Trophoblast cell (in vitro differentiated cells and primary cell): ENCODE measurements at regions not wholly inside any gene's neighbourhood (a gene's known extent, or its start where the extent isn't known, plus 50 kb on each side); places are given as distances from the start of the nearest gene placed in this dataset.

Source experiments
- DNase-seq, 2 donors: peaks; one replicate each; pipeline ENCODE4 v3.0.0-alpha.2; 2016
- H2AFZ ChIP-seq: 2 replicates; pipeline ENCODE4 v1.6.1; 2013; ENCODE audit warnings: low read length, moderate library complexity, mild to moderate bottlenecking; ENCODE audit not compliant: insufficient read depth, poor library complexity
- H2AK5ac ChIP-seq: 2 replicates; pipeline ENCODE4 v1.6.1; 2013; ENCODE audit warnings: mild to moderate bottlenecking, low read length
- H2BK120ac ChIP-seq: 2 replicates; pipeline ENCODE4 v1.6.1; 2013; ENCODE audit warnings: low read length, mild to moderate bottlenecking, moderate library complexity; ENCODE audit not compliant: insufficient read depth, poor library complexity
- H2BK12ac ChIP-seq: 2 replicates; pipeline ENCODE4 v1.6.1; 2013; ENCODE audit warnings: mild to moderate bottlenecking, low read length, moderate library complexity
- H2BK5ac ChIP-seq: 2 replicates; pipeline ENCODE4 v1.6.1; 2013; ENCODE audit warnings: low read length, low read depth, moderate library complexity, mild to moderate bottlenecking; ENCODE audit not compliant: poor library complexity
- H3K14ac ChIP-seq: 2 replicates; pipeline ENCODE4 v1.6.1; 2013; ENCODE audit warnings: mild to moderate bottlenecking, low read length
- H3K18ac ChIP-seq: 2 replicates; pipeline ENCODE4 v1.6.1; 2013; ENCODE audit warnings: mild to moderate bottlenecking, low read length
- H3K23ac ChIP-seq: 2 replicates; pipeline ENCODE4 v1.6.1; 2013; ENCODE audit warnings: low read length
- H3K27ac ChIP-seq: 2 replicates; pipeline ENCODE4 v1.5.1; 2013; ENCODE audit warnings: low read depth, mild to moderate bottlenecking, inconsistent platforms, low read length, moderate library complexity
- H3K27me3 ChIP-seq: 2 replicates; pipeline ENCODE4 v1.6.1; 2013; ENCODE audit warnings: inconsistent platforms, mild to moderate bottlenecking, low read length, moderate library complexity; ENCODE audit not compliant: insufficient read depth
- H3K36me3 ChIP-seq, 2 experiments: 1 replicate in 1 of 2; 2 replicates in 1 of 2; pipeline ENCODE4 v1.6.1; 2013; ENCODE audit warnings: low read length in 2 of 2, mild to moderate bottlenecking in 2 of 2, moderate library complexity in 1 of 2; ENCODE audit not compliant: insufficient read depth in 2 of 2, control insufficient read depth in 1 of 2
- H3K4ac ChIP-seq: 2 replicates; pipeline ENCODE4 v1.6.1; 2013; ENCODE audit warnings: low read depth, mild to moderate bottlenecking, low read length, moderate library complexity
- H3K4me1 ChIP-seq, 2 experiments: 1 replicate in 1 of 2; 2 replicates in 1 of 2; pipeline ENCODE4 v1.6.1; 2013; ENCODE audit warnings: low read length in 2 of 2, mild to moderate bottlenecking in 2 of 2, moderate library complexity in 1 of 2; ENCODE audit not compliant: insufficient read depth in 2 of 2, control insufficient read depth in 1 of 2
- H3K4me2 ChIP-seq: 2 replicates; pipeline ENCODE4 v1.6.1; 2013; ENCODE audit warnings: inconsistent platforms, mild to moderate bottlenecking, low read length, moderate library complexity
- H3K4me3 ChIP-seq: 2 replicates; pipeline ENCODE4 v1.5.1; 2013; ENCODE audit warnings: mild to moderate bottlenecking, low read depth, low read length, inconsistent platforms
- H3K79me1 ChIP-seq: one replicate; pipeline ENCODE4 v1.6.1; 2013; ENCODE audit warnings: low read length
- H3K79me2 ChIP-seq: 2 replicates; pipeline ENCODE4 v1.6.1; 2013; ENCODE audit warnings: low read length, mild to moderate bottlenecking; ENCODE audit not compliant: control insufficient read depth, insufficient read depth, poor library complexity
- H3K9ac ChIP-seq: 2 replicates; pipeline ENCODE4 v1.6.1; 2013; ENCODE audit warnings: mild to moderate bottlenecking, low read length
- H3K9me3 ChIP-seq: 2 replicates; pipeline ENCODE4 v1.6.1; 2013; ENCODE audit warnings: low read depth, mild to moderate bottlenecking, control low read depth, inconsistent platforms, low read length; ENCODE audit not compliant: insufficient read depth
- H4K12ac ChIP-seq: 2 replicates; pipeline ENCODE4 v1.6.1; 2013; ENCODE audit warnings: low read depth, mild to moderate bottlenecking, low read length, moderate library complexity
- H4K8ac ChIP-seq: 2 replicates; pipeline ENCODE4 v1.6.1; 2013; ENCODE audit warnings: low read depth, mild to moderate bottlenecking, low read length, moderate library complexity
- H4K91ac ChIP-seq: one replicate; pipeline ENCODE4 v1.6.1; 2013; ENCODE audit warnings: low read depth, mild to moderate bottlenecking, low read length, moderate library complexity
- WGBS: extraction: QIAGEN DNeasy Blood & Tissue Kit; methylation state at CpG from one replicate; pipeline ENCODE4 v1.1.7; 2013; ENCODE audit warnings: missing lambda C conversion rate; ENCODE audit not compliant: insufficient read length, insufficient coverage; ENCODE audit errors: extremely low coverage; 5-methylcytosine and 5-hydroxymethylcytosine counted together

DNA sequence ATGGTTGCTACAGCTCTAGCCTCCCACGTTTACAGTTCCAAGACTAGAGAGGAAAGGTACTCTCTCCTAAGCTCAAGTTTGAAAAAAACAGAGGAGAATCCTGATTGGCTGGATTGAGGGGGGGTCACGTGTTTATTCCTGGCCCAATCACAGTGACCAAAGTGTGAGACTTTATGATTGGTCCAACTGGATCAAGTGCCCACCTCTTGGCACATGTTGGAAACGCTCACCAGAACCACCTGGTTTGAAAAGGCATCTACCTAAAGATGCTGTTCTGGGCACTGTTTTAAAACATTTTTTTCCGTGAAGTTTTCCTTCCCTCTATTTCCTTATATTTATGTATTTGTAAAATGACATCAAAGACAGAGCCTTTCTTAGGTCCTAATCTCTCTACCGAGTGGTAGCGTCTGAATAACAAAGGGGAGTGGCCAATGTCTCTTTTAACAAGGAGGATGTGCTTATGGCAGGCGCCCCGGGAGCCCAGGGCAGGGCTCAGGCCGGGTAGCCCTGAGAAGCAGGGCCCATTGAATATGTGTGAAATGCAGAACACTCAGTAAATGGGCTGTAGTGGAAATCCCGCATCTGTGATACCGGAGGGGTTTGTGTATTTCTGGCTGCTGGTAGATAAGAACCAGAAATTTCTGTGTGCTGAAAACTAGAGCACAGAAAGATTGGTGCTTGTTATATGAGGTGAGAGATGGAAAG lies 146.2 kb downstream of the ATP23 start:
- Histone ChIP-seq H3K4ac (no peak overlapping the region), H3K23ac (no peak overlapping the region), H4K8ac (no peak overlapping the region), H2AK5ac (no peak overlapping the region), H4K91ac (no peak overlapping the region), H2AFZ (no peak overlapping the region), H2BK5ac (no peak overlapping the region), H3K36me3 (no peaks in the 10 kb centered on the region), H3K18ac (no peak overlapping the region), H3K4me1 (no peaks in the 10 kb centered on the region), H3K4me3 (no peak overlapping the region), H3K14ac (no peak overlapping the region), H3K4me2 (no peak overlapping the region), H3K9ac (no peak overlapping the region), H2BK120ac (no peak overlapping the region), H3K79me1 (no peaks in the 10 kb centered on the region), H3K9me3 (no peaks in the 10 kb centered on the region), H2BK12ac (no peak overlapping the region), H3K27me3 (no peaks in the 10 kb centered on the region), H4K12ac (no peak overlapping the region), H3K27ac (no peak overlapping the region), H3K79me2 (no peaks in the 10 kb centered on the region)
- WGBS = no CpG with 5 or more reads among the region's 11 CpGs
- peak in 1 of 2 donors; percentile 42 for DNase-seq

DNA sequence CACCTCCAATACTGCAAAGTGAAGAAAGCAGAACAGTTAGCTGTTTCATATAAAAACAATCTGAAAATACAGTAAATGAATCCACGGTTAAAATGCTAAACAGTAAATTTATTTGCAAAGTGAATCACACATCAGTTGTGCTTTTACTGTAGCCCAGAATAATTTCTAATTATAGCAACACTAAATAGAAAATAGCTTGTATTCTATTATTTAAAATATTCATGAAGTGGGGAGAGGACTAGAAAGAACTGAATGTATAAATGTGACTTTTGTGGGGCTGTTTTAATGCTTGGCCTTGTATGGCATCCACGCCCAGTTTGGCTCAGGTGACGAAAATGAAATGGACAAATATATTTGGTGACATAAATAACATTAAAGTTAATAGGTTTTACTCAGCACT lies 148.2 kb downstream of the ATP23 start:
- no peak overlapping the region for H3K4me2 ChIP-seq
- no peak overlapping the region for H3K4me3 ChIP-seq
- H3K23ac ChIP-seq = no peak overlapping the region
- H4K8ac ChIP-seq = no peak overlapping the region
- no peak for DNase-seq
- no CpG with 5 or more reads among the region's 3 CpGs for WGBS
- no peaks in the 10 kb centered on the region for H3K36me3 ChIP-seq
- H3K27me3 ChIP-seq = no peaks in the 10 kb centered on the region
- H3K14ac ChIP-seq = no peak overlapping the region
- H3K4ac ChIP-seq = no peak overlapping the region
- no peak overlapping the region for H2AK5ac ChIP-seq
- no peak overlapping the region for H2BK12ac ChIP-seq
- no peaks in the 10 kb centered on the region for H3K79me2 ChIP-seq
- H3K18ac ChIP-seq = no peak overlapping the region
- H2BK120ac ChIP-seq = no peak overlapping the region
- no peak overlapping the region for H4K91ac ChIP-seq
- H3K27ac ChIP-seq = no peak overlapping the region
- no peak overlapping the region for H2BK5ac ChIP-seq
- H4K12ac ChIP-seq = no peak overlapping the region
- H3K9me3 ChIP-seq = peaks cover 3% of the 10 kb centered on the region
- no peaks in the 10 kb centered on the region for H3K79me1 ChIP-seq
- H3K9ac ChIP-seq = no peak overlapping the region
- no peak overlapping the region for H2AFZ ChIP-seq
- H3K4me1 ChIP-seq = no peaks in the 10 kb centered on the region

DNA sequence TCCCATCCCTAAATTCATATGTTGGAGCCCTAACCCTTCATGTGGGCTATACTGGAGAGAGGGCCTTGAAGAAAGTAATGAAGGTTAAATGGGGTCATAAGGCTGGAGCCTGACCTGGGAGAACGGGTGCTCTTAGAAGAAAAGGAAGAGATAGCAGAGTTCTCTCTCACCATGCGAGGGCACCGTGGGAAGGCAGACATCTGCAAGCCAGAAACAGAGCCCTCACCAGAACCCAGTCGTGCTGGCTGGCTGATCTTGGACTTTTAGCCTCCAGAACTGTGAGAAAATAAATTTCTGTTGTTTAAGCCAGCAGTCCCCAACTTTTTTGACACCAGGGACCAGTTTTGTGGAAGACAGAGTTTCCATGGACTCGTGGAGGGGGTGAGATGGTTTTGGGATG lies 149.3 kb downstream of the ATP23 start:
- no peaks in the 10 kb centered on the region for H3K27me3 ChIP-seq
- H3K4me1 ChIP-seq = no peaks in the 10 kb centered on the region
- no peak overlapping the region for H2BK5ac ChIP-seq
- H2BK120ac ChIP-seq = no peak overlapping the region
- no peak overlapping the region for H4K91ac ChIP-seq
- no peaks in the 10 kb centered on the region for H3K36me3 ChIP-seq
- WGBS = no CpG with 5 or more reads among the region's 5 CpGs
- H3K4me3 ChIP-seq = no peak overlapping the region
- no peak overlapping the region for H3K9ac ChIP-seq
- no peaks in the 10 kb centered on the region for H3K79me2 ChIP-seq
- H3K18ac ChIP-seq = no peak overlapping the region
- peaks cover 3% of the 10 kb centered on the region for H3K9me3 ChIP-seq
- H3K23ac ChIP-seq = no peak overlapping the region
- no peak overlapping the region for H2BK12ac ChIP-seq
- H3K27ac ChIP-seq = no peak overlapping the region
- no peak overlapping the region for H4K8ac ChIP-seq
- H3K79me1 ChIP-seq = no peaks in the 10 kb centered on the region
- H3K14ac ChIP-seq = no peak overlapping the region
- no peak overlapping the region for H3K4me2 ChIP-seq
- no peak overlapping the region for H2AFZ ChIP-seq
- H2AK5ac ChIP-seq = no peak overlapping the region
- H3K4ac ChIP-seq = no peak overlapping the region
- no peak for DNase-seq
- H4K12ac ChIP-seq = no peak overlapping the region

DNA sequence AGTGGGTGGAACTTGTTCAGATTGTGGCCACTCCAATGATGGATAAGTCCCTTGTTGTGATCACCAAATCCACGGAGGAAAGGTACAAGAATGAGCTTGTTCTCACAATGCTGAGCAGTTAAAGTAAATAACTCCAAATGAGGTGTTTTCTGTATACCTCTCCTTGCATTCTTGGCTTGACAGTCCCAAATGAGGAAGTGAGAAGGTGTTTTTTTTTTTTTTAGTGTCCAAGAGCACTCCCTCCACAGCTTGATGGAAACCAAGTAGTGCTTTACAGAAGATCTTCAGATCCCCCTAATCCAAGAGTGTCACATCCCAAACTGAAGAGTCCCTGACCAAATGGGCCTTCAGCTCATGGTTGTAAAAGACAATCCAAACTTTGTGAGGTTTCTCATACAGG lies 153.6 kb downstream of the ATP23 start:
- H3K27me3 ChIP-seq = no peaks in the 10 kb centered on the region
- H4K8ac ChIP-seq = no peak overlapping the region
- H2BK12ac ChIP-seq = no peak overlapping the region
- no peak overlapping the region for H2AFZ ChIP-seq
- H3K9me3 ChIP-seq = peaks cover 3% of the 10 kb centered on the region
- H3K36me3 ChIP-seq = no peaks in the 10 kb centered on the region
- H3K4me2 ChIP-seq = no peak overlapping the region
- no peak overlapping the region for H3K14ac ChIP-seq
- no peak overlapping the region for H4K12ac ChIP-seq
- no peaks in the 10 kb centered on the region for H3K79me2 ChIP-seq
- H2BK120ac ChIP-seq = no peak overlapping the region
- no peaks in the 10 kb centered on the region for H3K79me1 ChIP-seq
- H3K27ac ChIP-seq = no peak overlapping the region
- H3K23ac ChIP-seq = no peak overlapping the region
- no CpG with 5 or more reads among the region's 1 CpG for WGBS
- no peak overlapping the region for H3K18ac ChIP-seq
- no peak overlapping the region for H2AK5ac ChIP-seq
- no peak overlapping the region for H4K91ac ChIP-seq
- H2BK5ac ChIP-seq = no peak overlapping the region
- H3K4ac ChIP-seq = no peak overlapping the region
- DNase-seq = no peak
- no peak overlapping the region for H3K4me3 ChIP-seq
- no peaks in the 10 kb centered on the region for H3K4me1 ChIP-seq
- H3K9ac ChIP-seq = no peak overlapping the region
